HG03521 (cell line): ENCODE measurements at regions not wholly inside any gene's neighbourhood (a gene's known extent, or its start where the extent isn't known, plus 50 kb on each side); places are given as distances from the start of the nearest gene placed in this dataset.
"Not testable (repeated sequence)": the region's sequence is repeated elsewhere in the genome, so short reads cannot be mapped to it uniquely, and the experiment has no call there.

Source experiments
- ATAC-seq: cut with Tn5 transposase; IDR thresholded peaks from one replicate; pipeline ENCODE4 v1.9.1; 2021; ENCODE audit warnings: mild to moderate bottlenecking, moderate library complexity; ENCODE audit not compliant: unreplicated experiment

DNA sequence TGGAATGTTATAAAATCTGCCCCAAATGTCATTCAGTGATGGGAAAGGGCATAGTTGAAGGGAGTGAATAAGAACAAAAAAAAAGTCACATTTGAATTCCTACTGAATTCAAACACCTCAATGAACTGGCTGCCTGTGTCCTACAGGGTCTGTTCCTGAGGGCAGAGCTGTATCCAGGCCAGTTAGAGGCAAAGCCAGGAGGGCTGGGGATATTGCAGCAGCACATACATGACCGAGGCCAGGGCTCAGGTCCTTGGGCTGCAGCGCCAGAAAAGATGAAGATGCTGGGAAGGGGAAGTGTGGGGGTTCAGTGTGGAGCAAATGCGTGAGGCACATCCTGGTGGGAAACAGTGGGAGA lies 449.2 kb downstream of the SIPA1L2 start:
- ATAC-seq: no peak

GRCh38 chr1:232179896-232180778 lies 449.8 kb downstream of the SIPA1L2 start:
- no peak for ATAC-seq

GRCh38 chr1:232178191-232178590 lies 451.7 kb downstream of the SIPA1L2 start:
- ATAC-seq: no peak

DNA sequence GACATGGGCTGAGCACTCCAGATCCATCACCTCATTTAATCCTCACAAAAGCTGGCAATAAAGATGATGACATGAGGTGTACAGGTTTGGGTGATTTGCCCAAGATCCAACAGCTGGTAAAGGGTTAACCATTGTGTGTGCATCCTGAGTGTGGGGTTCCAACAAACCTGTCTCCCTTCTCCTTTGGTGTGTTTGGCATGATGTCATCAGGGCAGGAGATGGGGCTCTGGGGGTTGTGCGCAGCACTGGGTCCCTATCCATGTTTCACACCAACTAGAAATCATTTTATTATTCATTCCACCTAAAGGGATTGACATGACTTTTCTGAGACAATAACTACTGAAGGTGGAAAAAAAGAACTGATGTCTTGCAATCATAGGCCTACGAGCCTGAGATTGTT lies 452.5 kb downstream of the SIPA1L2 start:
- ATAC-seq: no peak

GRCh38 chr1:232176222-232176621 lies 453.7 kb downstream of the SIPA1L2 start:
- no peak for ATAC-seq

DNA sequence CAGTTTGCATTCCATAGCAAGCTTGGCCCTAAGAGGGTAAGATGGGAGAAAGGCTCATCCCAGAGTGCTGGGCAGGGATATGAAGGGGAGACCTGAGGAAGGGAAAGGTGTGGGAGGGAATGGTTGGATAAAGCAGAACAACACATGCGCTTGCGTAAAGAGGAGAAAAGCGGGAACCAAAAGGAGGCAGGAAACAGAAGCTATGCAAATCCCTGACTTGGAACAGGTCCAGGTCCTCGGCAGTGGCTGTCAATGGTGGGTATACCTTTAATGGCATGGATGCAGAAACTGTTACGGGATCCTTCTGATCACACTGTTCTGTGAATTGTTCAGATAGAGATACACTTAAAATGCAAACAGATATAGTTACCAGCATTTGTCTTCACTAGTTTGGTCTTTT lies 455.6 kb downstream of the SIPA1L2 start:
- no peak for ATAC-seq

GRCh38 chr1:232172563-232172962 lies 457.4 kb downstream of the SIPA1L2 start:
- ATAC-seq: no peak

- ATAC-seq: no peak
Observed at GRCh38 chr1:232170909-232171308, 459.0 kb downstream of the SIPA1L2 start.

- no peak for ATAC-seq
Observed at GRCh38 chr1:232169436-232169835, 460.5 kb downstream of the SIPA1L2 start.

DNA sequence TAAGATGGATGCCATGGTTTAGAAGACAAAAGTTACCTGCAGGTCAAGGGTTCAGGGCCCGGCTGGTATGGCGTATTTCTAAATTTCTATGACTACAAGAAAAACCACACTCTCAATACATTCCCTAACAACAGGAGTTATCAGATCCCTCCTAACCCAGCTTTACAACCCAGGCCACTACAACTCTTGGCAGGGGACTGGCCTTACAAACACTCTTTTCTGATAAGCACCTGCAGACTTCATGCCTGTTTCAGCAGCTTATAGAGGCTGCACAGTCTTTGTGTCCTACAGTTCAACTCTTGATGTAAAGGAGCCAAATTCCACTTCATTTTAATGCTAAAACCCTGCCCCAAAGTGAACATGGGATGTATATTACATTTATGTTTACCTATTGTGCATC lies 461.4 kb downstream of the SIPA1L2 start:
- no peak for ATAC-seq

GRCh38 chr1:232166942-232167341 lies 463.0 kb downstream of the SIPA1L2 start:
- no peak for ATAC-seq

- ATAC-seq: no peak
Observed at GRCh38 chr1:232164078-232164963, 465.6 kb downstream of the SIPA1L2 start.

DNA sequence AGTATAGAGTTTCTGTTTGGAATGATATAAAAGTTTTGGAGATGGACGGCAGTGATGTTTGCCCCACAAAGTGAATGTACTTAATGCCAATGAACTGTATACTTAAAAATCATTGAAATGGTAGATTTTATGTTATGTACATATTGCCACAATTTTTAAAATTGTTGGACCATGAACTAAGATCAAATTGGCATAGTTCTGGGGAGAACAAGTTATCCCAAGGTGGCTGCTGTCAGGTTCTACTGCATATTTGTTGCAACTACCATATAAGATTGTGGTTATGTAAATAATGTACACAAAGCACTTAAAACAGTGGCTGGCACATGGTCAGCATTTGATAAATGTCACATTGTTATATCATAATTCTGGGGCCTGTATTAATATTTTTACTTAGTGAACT lies 466.4 kb downstream of the SIPA1L2 start:
- no peak for ATAC-seq

DNA sequence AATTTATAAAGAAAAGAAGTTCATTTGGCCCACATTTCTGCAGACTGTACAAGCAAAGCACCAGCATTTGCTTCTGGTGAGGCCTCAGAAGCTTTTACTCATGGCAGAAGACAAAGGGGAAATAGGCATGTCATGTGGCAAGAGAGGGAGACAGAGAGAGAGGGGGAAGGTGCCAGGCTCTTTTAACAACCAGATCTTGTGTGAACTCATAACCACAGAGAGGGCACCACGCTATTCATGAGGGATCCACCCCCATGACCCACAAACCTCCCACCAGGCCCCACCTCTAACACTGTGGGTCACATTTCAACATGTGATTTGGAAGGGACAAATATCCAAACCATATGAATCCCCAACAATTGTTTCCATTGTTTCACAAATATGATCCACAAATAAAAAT lies 467.9 kb downstream of the SIPA1L2 start:
- ATAC-seq: no peak

GRCh38 chr1:232158558-232158957 lies 471.4 kb downstream of the SIPA1L2 start:
- not testable (repeated sequence) for ATAC-seq

DNA sequence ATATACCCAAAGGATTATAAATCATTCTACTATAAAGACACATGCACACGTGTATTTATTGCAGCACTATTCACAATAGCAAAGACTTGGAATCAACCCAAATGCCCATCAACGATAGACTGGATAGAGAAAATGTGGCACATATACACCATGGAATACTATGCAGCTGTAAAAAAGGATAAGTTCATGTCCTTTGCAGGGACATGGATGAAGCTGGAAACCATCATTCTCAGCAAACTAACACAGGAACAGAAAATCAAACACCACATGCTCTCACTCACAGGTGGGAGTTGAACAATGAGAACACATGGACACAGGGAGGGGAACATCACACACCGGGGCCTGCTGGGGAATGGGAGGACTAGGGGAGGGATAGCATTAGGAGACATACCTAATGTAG lies 473.9 kb downstream of the SIPA1L2 start:
- not testable (repeated sequence) for ATAC-seq

DNA sequence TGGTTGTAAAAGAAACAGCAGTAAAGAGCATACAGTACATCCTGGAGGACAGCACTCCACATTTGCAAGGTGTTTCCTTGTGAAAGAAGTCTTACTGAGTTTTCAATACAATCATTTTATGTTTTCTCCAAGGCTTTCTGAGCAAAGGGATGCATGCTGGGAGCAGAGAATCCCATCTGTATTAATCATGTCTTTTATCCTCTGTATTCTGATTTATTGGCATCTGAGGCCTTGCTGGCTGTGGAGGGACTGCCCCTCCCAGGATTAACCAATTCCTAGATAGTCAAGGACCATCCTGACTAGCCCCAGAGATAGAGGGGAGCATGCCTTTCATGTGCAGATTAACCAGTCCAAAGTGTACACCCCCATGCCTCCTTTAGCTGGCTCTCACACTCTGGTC lies 476.3 kb downstream of the SIPA1L2 start:
- ATAC-seq: no peak

DNA sequence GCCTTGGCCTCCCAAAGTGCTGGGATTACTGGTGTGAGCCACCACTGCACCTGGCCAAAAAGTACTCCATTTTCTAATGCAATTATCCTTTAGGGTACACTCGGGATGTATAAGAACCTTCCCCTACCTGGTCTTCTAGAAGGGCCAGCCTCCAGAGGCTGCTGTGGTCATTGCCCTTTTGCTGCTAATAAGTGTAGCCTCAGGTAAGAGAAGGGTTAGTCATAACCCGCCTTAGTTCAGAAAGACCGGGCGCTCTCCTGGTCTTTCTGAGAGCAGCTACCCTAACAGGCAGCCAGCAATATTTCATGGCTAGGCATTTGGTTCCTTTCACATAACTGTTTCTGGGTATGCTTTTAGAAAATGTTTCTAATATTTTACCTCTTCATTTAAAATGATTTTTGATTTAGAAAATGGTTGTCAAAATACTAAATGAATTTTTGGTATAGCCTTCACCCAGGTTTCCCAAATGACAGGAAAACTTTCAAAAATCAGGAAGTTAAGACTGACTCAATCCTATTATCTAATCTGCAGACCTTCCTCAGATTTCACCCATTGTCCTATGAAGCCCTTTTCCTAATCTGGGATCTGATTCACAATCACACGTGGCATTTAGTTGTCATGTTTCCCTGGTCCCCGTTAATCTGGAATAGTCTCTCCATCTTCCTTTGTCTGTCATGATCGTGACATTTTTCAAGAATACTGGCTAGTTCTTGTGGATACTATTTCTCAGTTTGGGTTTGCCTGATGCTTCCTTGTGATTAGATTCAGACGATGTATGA lies 479.0 kb downstream of the SIPA1L2 start:
- ATAC-seq: no peak

GRCh38 chr1:232149287-232150201 lies 480.4 kb downstream of the SIPA1L2 start:
- ATAC-seq: no peak

- ATAC-seq: no peak
Observed at GRCh38 chr1:232147215-232147614, 482.7 kb downstream of the SIPA1L2 start.
